RCC 7860 (cell line): ENCODE measurements at regions not wholly inside any gene's neighbourhood (a gene's known extent, or its start where the extent isn't known, plus 50 kb on each side); places are given as distances from the start of the nearest gene placed in this dataset.
"Not testable (repeated sequence)": the region's sequence is repeated elsewhere in the genome, so short reads cannot be mapped to it uniquely, and the experiment has no call there.

Experiments
- DNase-seq: peaks from one replicate; pipeline ENCODE4 v3.0.0-alpha.2; 2015; ENCODE audit warnings: low spot score
- FAIRE-seq: peaks from 2 replicates; lab custom pipeline; 2012; peaks lifted over from hg19 to GRCh38; lab: Jason Lieb, UNC

- DNase-seq, result no peak
- no peak for FAIRE-seq
These were observed 319.3 kb upstream of the BRINP1 start for GRCh38 chr9:119688547-119688946.

GRCh38 chr9:119677811-119678505 lies 308.7 kb upstream of the BRINP1 start:
- DNase-seq (no peak), FAIRE-seq (no peak)

- DNase-seq, result no peak
- FAIRE-seq, result no peak
These were observed 306.7 kb upstream of the BRINP1 start for GRCh38 chr9:119675951-119676350.

- DNase-seq, FAIRE-seq: not testable (repeated sequence)
These were observed 303.5 kb upstream of the BRINP1 start for GRCh38 chr9:119672763-119673162.

- FAIRE-seq, result no peak
These were observed 298.7 kb upstream of the BRINP1 start for GRCh38 chr9:119667916-119668315.

GRCh38 chr9:119667163-119667562 lies 297.9 kb upstream of the BRINP1 start:
- DNase-seq, result no peak
- FAIRE-seq, result no peak

More at GRCh38 chr9:119667916-119668315, 298.7 kb upstream of the BRINP1 start:
- no peak for DNase-seq

GRCh38 chr9:119662329-119662728 lies 293.1 kb upstream of the BRINP1 start:
- no peak for FAIRE-seq
- DNase-seq, result no peak

GRCh38 chr9:119652931-119653330 lies 283.7 kb upstream of the BRINP1 start:
- DNase-seq, result no peak
- FAIRE-seq, result no peak

GRCh38 chr9:119649205-119649604 lies 280.0 kb upstream of the BRINP1 start:
- DNase-seq (no peak), FAIRE-seq (no peak)

- no peak for DNase-seq
- no peak for FAIRE-seq
These were observed 270.2 kb upstream of the BRINP1 start for GRCh38 chr9:119639287-119639955.

- DNase-seq (no peak), FAIRE-seq (no peak)
These were observed 264.8 kb upstream of the BRINP1 start for GRCh38 chr9:119634006-119634405.

- no peak for FAIRE-seq
- no peak for DNase-seq
These were observed 242.3 kb upstream of the BRINP1 start for GRCh38 chr9:119611565-119611964.

- no peak for FAIRE-seq
- DNase-seq, result no peak
These were observed 240.2 kb upstream of the BRINP1 start for GRCh38 chr9:119609277-119609971.

GRCh38 chr9:119601632-119602031 lies 232.4 kb upstream of the BRINP1 start:
- DNase-seq (no peak), FAIRE-seq (no peak)

GRCh38 chr9:119597499-119597898 lies 228.3 kb upstream of the BRINP1 start:
- DNase-seq (no peak), FAIRE-seq (no peak)

GRCh38 chr9:119596703-119597102 lies 227.5 kb upstream of the BRINP1 start:
- FAIRE-seq (no peak), DNase-seq (no peak)

GRCh38 chr9:119588874-119589744 lies 219.9 kb upstream of the BRINP1 start:
- DNase-seq, result no peak

GRCh38 chr9:119577881-119578280 lies 208.6 kb upstream of the BRINP1 start:
- FAIRE-seq, result no peak
- no peak for DNase-seq

More at GRCh38 chr9:119588874-119589744, 219.9 kb upstream of the BRINP1 start:
- FAIRE-seq, result no peak

GRCh38 chr9:119559986-119560385 lies 190.8 kb upstream of the BRINP1 start:
- FAIRE-seq (no peak), DNase-seq (no peak)

- FAIRE-seq, result no peak
- DNase-seq, result no peak
These were observed 189.8 kb upstream of the BRINP1 start for GRCh38 chr9:119559056-119559455.
